Rectal smooth muscle tissue (tissue), 1 donor: ENCODE measurements at regions not wholly inside any gene's neighbourhood (a gene's known extent, or its start where the extent isn't known, plus 50 kb on each side); places are given as distances from the start of the nearest gene placed in this dataset.
"Not testable (repeated sequence)": the region's sequence is repeated elsewhere in the genome, so short reads cannot be mapped to it uniquely, and the experiment has no call there.

Experiments used
- H3K27ac ChIP-seq: one replicate; pipeline ENCODE4 v1.7.0; 2013; ENCODE audit warnings: low read depth, low read length, inconsistent platforms
- H3K27me3 ChIP-seq: one replicate; pipeline ENCODE4 v1.7.0; 2013; ENCODE audit warnings: low read length; ENCODE audit not compliant: control insufficient read depth, insufficient read depth
- H3K36me3 ChIP-seq: one replicate; pipeline ENCODE4 v1.7.0; 2013; ENCODE audit warnings: low read length; ENCODE audit not compliant: control insufficient read depth, insufficient read depth
- H3K4me1 ChIP-seq: one replicate; pipeline ENCODE4 v1.7.0; 2013; ENCODE audit warnings: low read length; ENCODE audit not compliant: control insufficient read depth, insufficient read depth
- H3K4me3 ChIP-seq: one replicate; pipeline ENCODE4 v1.7.0; 2013; ENCODE audit warnings: low read length
- H3K9ac ChIP-seq: one replicate; pipeline ENCODE4 v1.7.0; 2013; ENCODE audit warnings: low read length

GRCh38 chr6:169111203-169111602, 142.4 kb downstream of the THBS2 start:
- H3K36me3 ChIP-seq: no peaks in the 10 kb centered on the region
- H3K4me1 ChIP-seq: peaks cover 4% of the 10 kb centered on the region
- no peaks in the 10 kb centered on the region for H3K27me3 ChIP-seq
- no peak overlapping the region for H3K27ac ChIP-seq
- no peak overlapping the region for H3K9ac ChIP-seq
- no peak overlapping the region for H3K4me3 ChIP-seq

- H3K36me3 ChIP-seq: no peaks in the 10 kb centered on the region
- no peak overlapping the region for H3K4me3 ChIP-seq
- H3K27ac ChIP-seq: peak overlapping the region; percentile 36
- no peaks in the 10 kb centered on the region for H3K27me3 ChIP-seq
- H3K9ac ChIP-seq: no peak overlapping the region
- peaks cover 4% of the 10 kb centered on the region for H3K4me1 ChIP-seq
Observed at GRCh38 chr6:169109411-169110220, 144.0 kb downstream of the THBS2 start.

- H3K4me1 ChIP-seq: peaks cover 4% of the 10 kb centered on the region
- no peaks in the 10 kb centered on the region for H3K27me3 ChIP-seq
- no peaks in the 10 kb centered on the region for H3K36me3 ChIP-seq
- H3K4me3 ChIP-seq: no peak overlapping the region
- H3K27ac ChIP-seq: no peak overlapping the region
- H3K9ac ChIP-seq: no peak overlapping the region
Observed at GRCh38 chr6:169108753-169109152, 144.9 kb downstream of the THBS2 start.

GRCh38 chr6:169106176-169106575, 147.5 kb downstream of the THBS2 start:
- H3K36me3 ChIP-seq: no peaks in the 10 kb centered on the region
- H3K27me3 ChIP-seq: no peaks in the 10 kb centered on the region
- no peak overlapping the region for H3K27ac ChIP-seq
- H3K4me3 ChIP-seq: no peak overlapping the region
- H3K4me1 ChIP-seq: peaks cover 4% of the 10 kb centered on the region
- H3K9ac ChIP-seq: no peak overlapping the region

- no peak overlapping the region for H3K27ac ChIP-seq
- H3K4me1 ChIP-seq: no peaks in the 10 kb centered on the region
- H3K36me3 ChIP-seq: no peaks in the 10 kb centered on the region
- H3K4me3 ChIP-seq: no peak overlapping the region
- H3K9ac ChIP-seq: no peak overlapping the region
- H3K27me3 ChIP-seq: no peaks in the 10 kb centered on the region
Observed at GRCh38 chr6:169101981-169102380, 151.7 kb downstream of the THBS2 start.

- H3K27me3 ChIP-seq: no peaks in the 10 kb centered on the region
- H3K9ac ChIP-seq: no peak overlapping the region
- H3K4me1 ChIP-seq: no peaks in the 10 kb centered on the region
- H3K27ac ChIP-seq: no peak overlapping the region
- no peak overlapping the region for H3K4me3 ChIP-seq
- H3K36me3 ChIP-seq: no peaks in the 10 kb centered on the region
Observed at GRCh38 chr6:169101036-169101805, 152.4 kb downstream of the THBS2 start.

- Histone ChIP-seq H3K27me3 (no peaks in the 10 kb centered on the region), H3K36me3 (no peaks in the 10 kb centered on the region), H3K9ac (no peak overlapping the region), H3K27ac (no peak overlapping the region), H3K4me1 (no peaks in the 10 kb centered on the region), H3K4me3 (no peak overlapping the region)
Observed at GRCh38 chr6:169099411-169100202, 154.0 kb downstream of the THBS2 start.

GRCh38 chr6:169098651-169099050, 155.0 kb downstream of the THBS2 start:
- not testable (repeated sequence) for H3K27me3 ChIP-seq, H3K36me3 ChIP-seq, H3K27ac ChIP-seq, H3K4me3 ChIP-seq, H3K9ac ChIP-seq, H3K4me1 ChIP-seq

- no peaks in the 10 kb centered on the region for H3K27me3 ChIP-seq
- no peak overlapping the region for H3K4me3 ChIP-seq
- H3K4me1 ChIP-seq: no peaks in the 10 kb centered on the region
- no peak overlapping the region for H3K27ac ChIP-seq
- no peak overlapping the region for H3K9ac ChIP-seq
- no peaks in the 10 kb centered on the region for H3K36me3 ChIP-seq
Observed at GRCh38 chr6:169098116-169098515, 155.5 kb downstream of the THBS2 start.

GRCh38 chr6:169097381-169097959, 156.2 kb downstream of the THBS2 start:
- no peaks in the 10 kb centered on the region for H3K36me3 ChIP-seq
- no peak overlapping the region for H3K4me3 ChIP-seq
- H3K27me3 ChIP-seq: no peaks in the 10 kb centered on the region
- no peak overlapping the region for H3K27ac ChIP-seq
- H3K9ac ChIP-seq: no peak overlapping the region
- H3K4me1 ChIP-seq: peaks cover 2% of the 10 kb centered on the region

GRCh38 chr6:169096388-169096787, 157.3 kb downstream of the THBS2 start:
- peaks cover 5% of the 10 kb centered on the region for H3K4me1 ChIP-seq
- H3K4me3 ChIP-seq: no peak overlapping the region
- H3K27me3 ChIP-seq: no peaks in the 10 kb centered on the region
- no peak overlapping the region for H3K9ac ChIP-seq
- no peaks in the 10 kb centered on the region for H3K36me3 ChIP-seq
- H3K27ac ChIP-seq: no peak overlapping the region

- no peaks in the 10 kb centered on the region for H3K27me3 ChIP-seq
- H3K27ac ChIP-seq: no peak overlapping the region
- H3K36me3 ChIP-seq: no peaks in the 10 kb centered on the region
- H3K9ac ChIP-seq: no peak overlapping the region
- H3K4me3 ChIP-seq: no peak overlapping the region
- peaks cover 5% of the 10 kb centered on the region for H3K4me1 ChIP-seq
Observed at GRCh38 chr6:169095153-169095552, 158.5 kb downstream of the THBS2 start.
